Calu3 (cell line): ENCODE measurements at regions not wholly inside any gene's neighbourhood (a gene's known extent, or its start where the extent isn't known, plus 50 kb on each side); places are given as distances from the start of the nearest gene placed in this dataset.
A peak's percentile ranks its signal among the peaks of the same experiment; 100 is the strongest.

Source experiments
- BruUV-seq: library from RNA; stranded (reverse); fragments of 400-500 nt; replicated peaks from 2 replicates; lab custom pipeline; 2021; lab: Mats Ljungman, UMichigan
- CTCF ChIA-PET: fragments of 300-600 bp; sonication (Branson Sonifier 250); formaldehyde crosslinking; loops from one replicate; lab custom pipeline; 2022; ENCODE audit warnings: antibody characterized with exemption; lab: Charles Lee
- DNase-seq: peaks from one replicate; pipeline ENCODE4 v3.0.0; 2022
- H3K27ac Mint-ChIP-seq: one replicate; pipeline ENCODE4 v1.8.0; 2022; ENCODE audit warnings: mixed read lengths; ENCODE audit not compliant: unreplicated experiment
- H3K27me3 Mint-ChIP-seq: one replicate; pipeline ENCODE4 v1.8.0; 2022; ENCODE audit warnings: mixed read lengths; ENCODE audit not compliant: unreplicated experiment
- H3K36me3 Mint-ChIP-seq: one replicate; pipeline ENCODE4 v1.8.0; 2022; ENCODE audit warnings: mild to moderate bottlenecking, moderate library complexity, mixed read lengths; ENCODE audit not compliant: insufficient read depth, unreplicated experiment
- H3K4me1 Mint-ChIP-seq: one replicate; pipeline ENCODE4 v1.8.0; 2022; ENCODE audit warnings: mild to moderate bottlenecking, low read depth, mixed read lengths; ENCODE audit not compliant: unreplicated experiment
- H3K4me3 Mint-ChIP-seq: one replicate; pipeline ENCODE4 v1.8.0; 2022; ENCODE audit warnings: mild to moderate bottlenecking, low read depth, moderate library complexity, mixed read lengths; ENCODE audit not compliant: unreplicated experiment
- H3K9me3 Mint-ChIP-seq: one replicate; pipeline ENCODE4 v1.8.0; 2022; ENCODE audit warnings: low read depth, mixed read lengths; ENCODE audit not compliant: unreplicated experiment
- CTCF ChIP-seq: fragments of 200-600 bp; IDR thresholded peaks from one replicate; pipeline ENCODE4 v1.8.0; 2022; ENCODE audit warnings: antibody characterized with exemption; ENCODE audit not compliant: unreplicated experiment
- intact Hi-C: fragments of 100-400 bp; cut with micrococcal nuclease; formaldehyde crosslinking; loops from one replicate; pipeline ENCODE4 v1.10.0; 2022; ENCODE audit not compliant: unreplicated experiment

- Mint-ChIP-seq H3K4me1 (peaks cover 9% of the 10 kb centered on the region), H3K9me3 (peaks cover 2% of the 10 kb centered on the region), H3K36me3 (no peaks in the 10 kb centered on the region), H3K4me3 (no peak overlapping the region), H3K27ac (no peak overlapping the region), H3K27me3 (no peaks in the 10 kb centered on the region)
- CTCF ChIA-PET, result no interaction called here
- TF ChIP-seq CTCF, result no peak
- intact Hi-C loops, result no loop called here
- no TSS peak for BruUV-seq
- peak; percentile 18 for DNase-seq
These were observed 662.1 kb upstream of the FTMT start for GRCh38 chr5:121189342-121190305.

- DNase-seq, result no peak
- Mint-ChIP-seq H3K27me3 (no peaks in the 10 kb centered on the region), H3K4me3 (no peak overlapping the region), H3K36me3 (no peaks in the 10 kb centered on the region), H3K4me1 (peaks cover 15% of the 10 kb centered on the region), H3K27ac (no peak overlapping the region), H3K9me3 (no peaks in the 10 kb centered on the region)
- TF ChIP-seq CTCF, result no peak
- intact Hi-C loops, result no loop called here
- BruUV-seq, result no TSS peak
- CTCF ChIA-PET, result no interaction called here
These were observed 652.3 kb upstream of the FTMT start for GRCh38 chr5:121199216-121199999.

- intact Hi-C loops, result no loop called here
- H3K4me1 Mint-ChIP-seq, result no peaks in the 10 kb centered on the region
These were observed 633.6 kb upstream of the FTMT start for GRCh38 chr5:121218086-121218485.

More at GRCh38 chr5:121218086-121218485, 633.6 kb upstream of the FTMT start:
- H3K4me3 Mint-ChIP-seq, result no peak overlapping the region
- TF ChIP-seq CTCF, result no peak
- BruUV-seq, result no TSS peak
- no peak for DNase-seq
- CTCF ChIA-PET, result no interaction called here
- no peaks in the 10 kb centered on the region for H3K36me3 Mint-ChIP-seq
- H3K27me3 Mint-ChIP-seq, result no peaks in the 10 kb centered on the region
- no peaks in the 10 kb centered on the region for H3K9me3 Mint-ChIP-seq
- no peak overlapping the region for H3K27ac Mint-ChIP-seq
